Neutrophil (primary cell): ENCODE measurements at regions not wholly inside any gene's neighbourhood (a gene's known extent, or its start where the extent isn't known, plus 50 kb on each side); places are given as distances from the start of the nearest gene placed in this dataset.

ENCODE experiments used
- H3K27ac ChIP-seq: fragments of 200-600 bp; sonication (generic); 2 replicates; pipeline ENCODE4 v1.5.1; 2016; ENCODE audit warnings: mild to moderate bottlenecking, moderate library complexity
- H3K27me3 ChIP-seq: fragments of 200-600 bp; sonication (generic); 2 replicates; pipeline ENCODE4 v1.6.0; 2016; ENCODE audit warnings: mild to moderate bottlenecking
- H3K36me3 ChIP-seq: fragments of 200-600 bp; sonication (generic); 2 replicates; pipeline ENCODE4 v1.5.1; 2017
- H3K4me1 ChIP-seq, 2 experiments: fragments of 200-600 bp in 1 of 2; sonication (generic) in 1 of 2; 1 replicate in 1 of 2; 2 replicates in 1 of 2; pipeline versions ENCODE4 v1.5.1 to v1.6.1; 2013 to 2016; ENCODE audit warnings: low read depth in 1 of 2, low read length in 1 of 2, mild to moderate bottlenecking in 1 of 2, moderate library complexity in 1 of 2; ENCODE audit not compliant: control insufficient read depth in 1 of 2, insufficient read depth in 1 of 2
- H3K4me3 ChIP-seq, 2 experiments: fragments of 200-600 bp in 1 of 2; sonication (generic) in 1 of 2; 1 replicate in 1 of 2; 2 replicates in 1 of 2; pipeline ENCODE4 v1.5.1; 2013 to 2016; ENCODE audit warnings: low read depth in 1 of 2, low read length in 1 of 2, mild to moderate bottlenecking in 1 of 2, moderate library complexity in 1 of 2
- H3K9me3 ChIP-seq: fragments of 200-600 bp; sonication (generic); 2 replicates; pipeline ENCODE4 v1.5.1; 2016
- TF ChIP-seq, protein P1 (sequence below): fragments of 200-600 bp; sonication (generic); IDR thresholded peaks from 2 replicates; pipeline ENCODE4 v1.5.1; 2016; ENCODE audit warnings: antibody characterized with exemption

DNA sequence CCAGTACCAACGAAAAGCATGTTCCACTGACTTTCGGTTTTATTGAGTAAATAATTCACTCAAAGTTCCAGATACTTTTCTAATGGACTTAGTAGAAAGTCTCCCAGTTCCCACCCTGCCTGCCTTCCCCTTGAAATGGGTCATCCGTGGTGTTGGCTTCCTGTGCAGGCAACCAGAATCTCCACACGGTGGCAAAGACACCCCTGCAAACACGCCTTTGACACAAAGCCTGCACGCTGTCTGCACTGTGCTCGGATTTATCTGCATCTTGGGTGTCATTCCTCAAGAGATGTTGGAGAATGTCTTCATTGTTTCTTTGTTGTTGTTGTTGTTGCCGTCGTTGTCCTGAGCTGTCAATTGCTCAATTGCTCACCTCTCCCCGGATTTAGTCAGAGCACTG is 150.0 kb upstream of the IRX2 start:
- H3K36me3 ChIP-seq, result no peaks in the 10 kb centered on the region
- no peak overlapping the region for H3K4me3 ChIP-seq
- no peaks in the 10 kb centered on the region for H3K9me3 ChIP-seq
- H3K27me3 ChIP-seq, result no peaks in the 10 kb centered on the region
- no peak overlapping the region for H3K27ac ChIP-seq
- TF ChIP-seq, protein P1, sequence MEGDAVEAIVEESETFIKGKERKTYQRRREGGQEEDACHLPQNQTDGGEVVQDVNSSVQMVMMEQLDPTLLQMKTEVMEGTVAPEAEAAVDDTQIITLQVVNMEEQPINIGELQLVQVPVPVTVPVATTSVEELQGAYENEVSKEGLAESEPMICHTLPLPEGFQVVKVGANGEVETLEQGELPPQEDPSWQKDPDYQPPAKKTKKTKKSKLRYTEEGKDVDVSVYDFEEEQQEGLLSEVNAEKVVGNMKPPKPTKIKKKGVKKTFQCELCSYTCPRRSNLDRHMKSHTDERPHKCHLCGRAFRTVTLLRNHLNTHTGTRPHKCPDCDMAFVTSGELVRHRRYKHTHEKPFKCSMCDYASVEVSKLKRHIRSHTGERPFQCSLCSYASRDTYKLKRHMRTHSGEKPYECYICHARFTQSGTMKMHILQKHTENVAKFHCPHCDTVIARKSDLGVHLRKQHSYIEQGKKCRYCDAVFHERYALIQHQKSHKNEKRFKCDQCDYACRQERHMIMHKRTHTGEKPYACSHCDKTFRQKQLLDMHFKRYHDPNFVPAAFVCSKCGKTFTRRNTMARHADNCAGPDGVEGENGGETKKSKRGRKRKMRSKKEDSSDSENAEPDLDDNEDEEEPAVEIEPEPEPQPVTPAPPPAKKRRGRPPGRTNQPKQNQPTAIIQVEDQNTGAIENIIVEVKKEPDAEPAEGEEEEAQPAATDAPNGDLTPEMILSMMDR, result no peak
- no peaks in the 10 kb centered on the region for H3K4me1 ChIP-seq

DNA sequence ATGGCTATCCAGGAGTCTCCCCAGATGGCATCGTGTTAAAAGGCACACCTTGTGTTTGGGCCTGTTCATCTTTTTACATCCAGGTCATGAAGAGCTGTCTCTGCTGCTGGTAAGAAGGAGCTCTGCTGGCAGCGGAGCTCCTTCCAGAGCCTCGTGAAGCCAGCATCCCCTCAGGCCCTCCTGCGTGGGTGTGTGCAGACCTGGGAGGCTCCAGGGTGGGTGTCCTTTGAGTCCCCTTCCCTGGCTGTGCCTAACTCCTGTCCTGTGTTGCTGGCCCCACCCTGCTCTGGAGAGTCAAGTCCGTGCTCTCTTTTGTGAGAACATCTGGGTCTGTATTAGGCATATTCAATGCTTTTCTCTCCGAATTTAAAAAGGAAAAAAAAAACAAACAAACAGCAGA is 149.6 kb upstream of the IRX2 start:
- TF ChIP-seq, protein P1, result no peak
- Histone ChIP-seq H3K27ac (no peak overlapping the region), H3K4me1 (no peaks in the 10 kb centered on the region), H3K36me3 (no peaks in the 10 kb centered on the region), H3K4me3 (no peak overlapping the region), H3K9me3 (no peaks in the 10 kb centered on the region), H3K27me3 (no peaks in the 10 kb centered on the region)

DNA sequence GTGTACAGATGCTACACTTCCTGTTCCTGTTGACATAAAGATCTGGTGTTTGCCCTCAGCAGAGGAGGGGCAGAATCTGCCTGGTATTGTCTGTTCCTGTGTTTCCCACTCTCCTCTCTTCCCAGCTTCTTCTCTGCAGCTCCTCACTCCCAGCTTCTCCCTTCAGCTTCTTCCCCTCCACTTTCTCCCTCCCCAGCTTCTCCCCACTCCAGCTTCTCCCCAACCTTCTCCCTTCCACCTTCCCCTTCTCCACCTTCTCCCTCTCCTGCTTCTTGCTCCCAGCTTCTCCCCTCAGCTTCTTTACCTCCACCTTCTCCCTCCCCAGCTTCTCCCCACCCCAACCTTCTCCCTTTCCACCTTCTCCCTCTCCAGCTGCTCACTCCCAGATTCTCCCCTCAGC is 148.9 kb upstream of the IRX2 start:
- H3K4me1 ChIP-seq, result no peaks in the 10 kb centered on the region
- H3K27ac ChIP-seq, result no peak overlapping the region
- no peak overlapping the region for H3K4me3 ChIP-seq
- H3K27me3 ChIP-seq, result no peaks in the 10 kb centered on the region
- TF ChIP-seq, protein P1, result no peak
- no peaks in the 10 kb centered on the region for H3K36me3 ChIP-seq
- no peaks in the 10 kb centered on the region for H3K9me3 ChIP-seq

DNA sequence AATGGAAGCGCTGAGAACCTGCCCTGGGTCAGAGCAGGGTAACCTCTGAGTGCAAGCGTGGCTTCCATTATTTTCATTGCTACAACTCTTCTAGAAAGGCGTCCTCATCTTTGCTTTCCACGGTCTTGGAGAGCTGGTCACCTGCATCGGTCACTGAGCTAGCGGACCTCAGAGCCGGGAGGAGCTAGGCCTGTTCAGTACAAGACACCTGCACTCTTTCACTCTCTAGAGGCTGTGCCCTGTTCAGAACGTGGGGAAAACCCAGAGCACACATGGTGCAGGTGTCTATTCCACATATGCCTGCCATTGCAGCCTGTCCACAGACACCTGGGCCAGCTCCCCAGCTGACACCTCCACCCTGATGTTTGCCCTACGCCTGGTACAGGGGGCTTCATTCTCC is 147.8 kb upstream of the IRX2 start:
- H3K36me3 ChIP-seq, result no peaks in the 10 kb centered on the region
- no peak overlapping the region for H3K4me3 ChIP-seq
- no peak overlapping the region for H3K27ac ChIP-seq
- TF ChIP-seq, protein P1, result no peak
- no peaks in the 10 kb centered on the region for H3K9me3 ChIP-seq
- H3K4me1 ChIP-seq, result no peaks in the 10 kb centered on the region
- no peaks in the 10 kb centered on the region for H3K27me3 ChIP-seq

DNA sequence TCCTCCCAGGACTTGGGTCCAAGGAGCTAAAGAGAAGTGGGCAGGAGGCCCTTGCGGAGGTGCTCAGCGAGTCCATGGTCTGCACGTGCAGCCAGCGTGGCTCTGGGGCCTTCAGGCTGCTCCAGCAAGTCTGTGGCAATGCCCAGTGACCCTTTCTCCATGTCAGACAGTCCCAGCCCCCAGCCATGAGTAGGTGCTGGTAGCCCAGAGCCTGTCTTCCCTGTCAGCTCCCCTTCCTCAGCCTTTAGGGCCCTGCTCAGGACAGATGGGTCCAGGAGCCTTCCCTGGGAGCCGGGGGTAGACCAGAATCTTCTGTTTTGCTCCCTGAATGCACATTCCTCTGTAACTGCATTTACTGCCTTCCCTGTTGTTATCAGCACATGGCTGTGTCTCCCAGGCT is 147.2 kb upstream of the IRX2 start:
- no peaks in the 10 kb centered on the region for H3K9me3 ChIP-seq

More for the DNA sequence above, 147.2 kb upstream of the IRX2 start:
- H3K27ac ChIP-seq, result no peak overlapping the region
- TF ChIP-seq, protein P1, result no peak
- no peak overlapping the region for H3K4me3 ChIP-seq
- H3K36me3 ChIP-seq, result no peaks in the 10 kb centered on the region
- no peaks in the 10 kb centered on the region for H3K4me1 ChIP-seq
- no peaks in the 10 kb centered on the region for H3K27me3 ChIP-seq
